Caco-2 (cell line): ENCODE measurements at regions not wholly inside any gene's neighbourhood (a gene's known extent, or its start where the extent isn't known, plus 50 kb on each side); places are given as distances from the start of the nearest gene placed in this dataset.

Source experiments
- BruUV-seq: library from RNA; stranded (reverse); fragments of 400-500 nt; replicated peaks from 2 replicates; lab custom pipeline; 2021; lab: Mats Ljungman, UMichigan
- CTCF ChIA-PET: fragments of 300-600 bp; sonication (Branson Sonifier 250); formaldehyde crosslinking; loops from one replicate; lab custom pipeline; 2022; ENCODE audit warnings: antibody characterized with exemption; lab: Charles Lee
- POLR2A ChIA-PET: fragments of 300-600 bp; sonication (Branson Sonifier 250); formaldehyde crosslinking; loops from one replicate; lab custom pipeline; 2022; ENCODE audit warnings: antibody characterized with exemption; lab: Charles Lee
- DNase-seq, 2 experiments: peaks; one replicate each; pipeline versions ENCODE4 v3.0.0 to v3.0.0-alpha.2; 2020 to 2022
- H3K27me3 ChIP-seq: replicated peaks from 2 replicates; pipeline ENCODE4 v1.6.0; 2011; ENCODE audit warnings: low read length; ENCODE audit not compliant: control insufficient read depth, insufficient read depth
- H3K36me3 ChIP-seq: 2 replicates; pipeline ENCODE4 v1.5.1; 2011; ENCODE audit warnings: low read length; ENCODE audit not compliant: control insufficient read depth, insufficient read depth
- H3K4me1 ChIP-seq: fragments of 250-450 bp; sonication (Bioruptor Pico); 2 replicates; pipeline ENCODE4 v1.5.1; 2020; ENCODE audit warnings: mild to moderate bottlenecking
- H3K4me3 ChIP-seq: 2 replicates; pipeline ENCODE4 v1.5.1; 2011; ENCODE audit warnings: low read depth, mild to moderate bottlenecking, control low read depth, low read length
- H3K9me3 ChIP-seq: fragments of 250-450 bp; sonication (Bioruptor Pico); 2 replicates; pipeline ENCODE4 v1.5.1; 2020; ENCODE audit warnings: mild to moderate bottlenecking, moderate library complexity
- H3K27ac Mint-ChIP-seq: one replicate; pipeline ENCODE4 v1.8.0; 2022; ENCODE audit warnings: mixed read lengths; ENCODE audit not compliant: unreplicated experiment
- H3K27me3 Mint-ChIP-seq: one replicate; pipeline ENCODE4 v1.8.0; 2022; ENCODE audit warnings: mixed read lengths; ENCODE audit not compliant: insufficient read depth, unreplicated experiment
- H3K36me3 Mint-ChIP-seq: one replicate; pipeline ENCODE4 v1.8.0; 2022; ENCODE audit warnings: mild to moderate bottlenecking, mixed read lengths; ENCODE audit not compliant: insufficient read depth, unreplicated experiment
- H3K4me1 Mint-ChIP-seq: one replicate; pipeline ENCODE4 v1.8.0; 2022; ENCODE audit warnings: low read depth, mixed read lengths; ENCODE audit not compliant: unreplicated experiment
- H3K4me3 Mint-ChIP-seq: one replicate; pipeline ENCODE4 v1.8.0; 2022; ENCODE audit warnings: mild to moderate bottlenecking, moderate library complexity, mixed read lengths; ENCODE audit not compliant: unreplicated experiment
- H3K9me3 Mint-ChIP-seq: one replicate; pipeline ENCODE4 v1.8.0; 2022; ENCODE audit warnings: mixed read lengths; ENCODE audit not compliant: unreplicated experiment
- CTCF ChIP-seq, 2 experiments: fragments of 200-600 bp in 1 of 2; IDR thresholded peaks; 1 replicate in 1 of 2; 2 replicates in 1 of 2; pipeline versions ENCODE4 v1.5.1 to v1.8.0; 2011 to 2022; ENCODE audit warnings: antibody characterized with exemption in 1 of 2, control low read depth in 1 of 2, inconsistent platforms in 1 of 2, low read depth in 1 of 2, low read length in 1 of 2, mild to moderate bottlenecking in 1 of 2, moderate library complexity in 1 of 2; ENCODE audit not compliant: insufficient read depth in 1 of 2, severe bottlenecking in 1 of 2, unreplicated experiment in 1 of 2
- intact Hi-C: fragments of 100-400 bp; cut with micrococcal nuclease; formaldehyde crosslinking; loops from one replicate; pipeline ENCODE4 v1.10.0; 2022; ENCODE audit not compliant: unreplicated experiment

GRCh38 chr22:26957176-26957575, 299.8 kb downstream of the MIAT start:
- H3K4me3 Mint-ChIP-seq: no peak overlapping the region
- no peak for TF ChIP-seq CTCF (IDR thresholded peaks at IDR 0.05; ENCODE audit: insufficient read depth in 1 of 2, low read depth in 1 of 2, low read length in 1 of 2, severe bottlenecking in 1 of 2, unreplicated experiment in 1 of 2)
- no peaks in the 10 kb centered on the region for H3K4me1 ChIP-seq
- ChIA-PET CTCF (no interaction called here), POLR2A (no interaction called here)
- H3K9me3 ChIP-seq: no peaks in the 10 kb centered on the region
- no peaks in the 10 kb centered on the region for H3K4me1 Mint-ChIP-seq
- intact Hi-C loops: no loop called here
- BruUV-seq: no TSS peak
- no peaks in the 10 kb centered on the region for H3K9me3 Mint-ChIP-seq
- no peak for DNase-seq
- no peaks in the 10 kb centered on the region; the same call in 1 of the 2 replicates for H3K27me3 ChIP-seq
- H3K36me3 Mint-ChIP-seq: no peaks in the 10 kb centered on the region
- H3K4me3 ChIP-seq: no peak overlapping the region
- no peaks in the 10 kb centered on the region for H3K36me3 ChIP-seq
- no peak overlapping the region for H3K27ac Mint-ChIP-seq
- H3K27me3 Mint-ChIP-seq: peaks cover 16% of the 10 kb centered on the region

- H3K4me3 Mint-ChIP-seq: no peak overlapping the region
- H3K27ac Mint-ChIP-seq: no peak overlapping the region
- no peaks in the 10 kb centered on the region for H3K4me1 Mint-ChIP-seq
- ChIA-PET POLR2A (no interaction called here), CTCF (no interaction called here)
- no peak overlapping the region for H3K4me3 ChIP-seq
- no peaks in the 10 kb centered on the region for H3K36me3 ChIP-seq
- H3K27me3 ChIP-seq: no peaks in the 10 kb centered on the region; the same call in 1 of the 2 replicates
- BruUV-seq: no TSS peak
- no peaks in the 10 kb centered on the region for H3K36me3 Mint-ChIP-seq
- peaks cover 14% of the 10 kb centered on the region for H3K27me3 Mint-ChIP-seq
- no peaks in the 10 kb centered on the region for H3K9me3 Mint-ChIP-seq
- intact Hi-C loops: no loop called here
- H3K9me3 ChIP-seq: no peaks in the 10 kb centered on the region
- DNase-seq: no peak
- H3K4me1 ChIP-seq: no peaks in the 10 kb centered on the region
- no peak for TF ChIP-seq CTCF (IDR thresholded peaks at IDR 0.05; ENCODE audit: insufficient read depth in 1 of 2, low read depth in 1 of 2, low read length in 1 of 2, severe bottlenecking in 1 of 2, unreplicated experiment in 1 of 2)
Observed at GRCh38 chr22:26957897-26958296, 300.5 kb downstream of the MIAT start.

GRCh38 chr22:26958378-26958777, 301.0 kb downstream of the MIAT start:
- no peaks in the 10 kb centered on the region for H3K4me1 Mint-ChIP-seq
- H3K27me3 Mint-ChIP-seq: peaks cover 14% of the 10 kb centered on the region
- Histone ChIP-seq H3K4me3 (no peak overlapping the region), H3K4me1 (no peaks in the 10 kb centered on the region), H3K9me3 (no peaks in the 10 kb centered on the region), H3K27me3 (no peaks in the 10 kb centered on the region; the same call in 1 of the 2 replicates), H3K36me3 (no peaks in the 10 kb centered on the region)
- no peaks in the 10 kb centered on the region for H3K9me3 Mint-ChIP-seq
- intact Hi-C loops: no loop called here
- no peaks in the 10 kb centered on the region for H3K36me3 Mint-ChIP-seq
- DNase-seq: no peak
- CTCF ChIA-PET: no interaction called here
- no peak overlapping the region for H3K27ac Mint-ChIP-seq
- BruUV-seq: no TSS peak
- no peak overlapping the region for H3K4me3 Mint-ChIP-seq
- no peak for TF ChIP-seq CTCF (IDR thresholded peaks at IDR 0.05; ENCODE audit: insufficient read depth in 1 of 2, low read depth in 1 of 2, low read length in 1 of 2, severe bottlenecking in 1 of 2, unreplicated experiment in 1 of 2)
- POLR2A ChIA-PET: no interaction called here
